HEK293T (cell line): ENCODE measurements at regions not wholly inside any gene's neighbourhood (a gene's known extent, or its start where the extent isn't known, plus 50 kb on each side); places are given as distances from the start of the nearest gene placed in this dataset.

Experiments
- CTCF ChIA-PET: fragments of 350-600 bp; formaldehyde crosslinking; extraction: SDS; loops from one replicate; lab custom pipeline; 2021; ENCODE audit warnings: antibody characterized with exemption, inconsistent platforms; lab: Yijun Ruan, JAX
- POLR2A ChIA-PET: fragments of 350-600 bp; formaldehyde crosslinking; extraction: SDS; loops from one replicate; lab custom pipeline; 2020; ENCODE audit warnings: antibody characterized with exemption, inconsistent platforms; lab: Yijun Ruan, JAX
- DNase-seq: peaks from one replicate; pipeline ENCODE4 v3.0.0; 2012; ENCODE audit warnings: mixed read lengths; ENCODE audit errors: extremely low spot score
- ARNT ChIP-seq: fragments of 450-650 bp; IDR thresholded peaks from 2 replicates; pipeline ENCODE4 v1.6.1; 2017; ENCODE audit warnings: mild to moderate bottlenecking
- BHLHE40 ChIP-seq: fragments of 450-650 bp; IDR thresholded peaks from 2 replicates; pipeline ENCODE4 v1.6.1; 2016; ENCODE audit warnings: mild to moderate bottlenecking, moderate library complexity, borderline replicate concordance
- CTBP1 ChIP-seq: fragments of 450-650 bp; IDR thresholded peaks from 2 replicates; pipeline ENCODE4 v1.6.1; 2016; ENCODE audit warnings: borderline replicate concordance
- ELF4 ChIP-seq: fragments of 450-650 bp; IDR thresholded peaks from 2 replicates; pipeline ENCODE4 v1.6.1; 2017; ENCODE audit warnings: antibody characterized with exemption
- FOXA1 ChIP-seq: fragments of 450-650 bp; IDR thresholded peaks from 2 replicates; pipeline ENCODE4 v1.6.1; 2016; ENCODE audit warnings: mild to moderate bottlenecking
- FOXK2 ChIP-seq: fragments of 450-650 bp; IDR thresholded peaks from 2 replicates; pipeline ENCODE4 v1.6.1; 2016; ENCODE audit warnings: mild to moderate bottlenecking
- FOXM1 ChIP-seq: fragments of 450-650 bp; IDR thresholded peaks from 2 replicates; pipeline ENCODE4 v1.6.1; 2017; ENCODE audit warnings: mild to moderate bottlenecking, borderline replicate concordance
- HDGF ChIP-seq: fragments of 450-650 bp; IDR thresholded peaks from 2 replicates; pipeline ENCODE4 v1.6.1; 2017; ENCODE audit warnings: antibody characterized with exemption, borderline replicate concordance
- L3MBTL2 ChIP-seq: fragments of 450-650 bp; conservative IDR thresholded peaks from 2 replicates; pipeline ENCODE4 v1.6.1; 2016; ENCODE audit warnings: mild to moderate bottlenecking
- LEF1 ChIP-seq: fragments of 450-650 bp; IDR thresholded peaks from 2 replicates; pipeline ENCODE4 v1.6.1; 2017; ENCODE audit warnings: mild to moderate bottlenecking, borderline replicate concordance
- NFRKB ChIP-seq: fragments of 450-650 bp; IDR thresholded peaks from 2 replicates; pipeline ENCODE4 v1.6.1; 2016; ENCODE audit warnings: mild to moderate bottlenecking, moderate library complexity
- SP1 ChIP-seq: fragments of 450-650 bp; IDR thresholded peaks from 2 replicates; pipeline ENCODE4 v1.6.1; 2017
- SUZ12 ChIP-seq: fragments of 450-650 bp; IDR thresholded peaks from 2 replicates; pipeline ENCODE4 v1.6.1; 2016; ENCODE audit warnings: mild to moderate bottlenecking
- TARDBP ChIP-seq: fragments of 450-650 bp; IDR thresholded peaks from 2 replicates; pipeline ENCODE4 v1.6.1; 2016
- ZNF384 ChIP-seq: fragments of 450-650 bp; IDR thresholded peaks from 2 replicates; pipeline ENCODE4 v1.6.1; 2016
- TF ChIP-seq, protein P1 (sequence below): fragments of 450-650 bp; IDR thresholded peaks from 2 replicates; pipeline ENCODE4 v1.6.1; 2016

DNA sequence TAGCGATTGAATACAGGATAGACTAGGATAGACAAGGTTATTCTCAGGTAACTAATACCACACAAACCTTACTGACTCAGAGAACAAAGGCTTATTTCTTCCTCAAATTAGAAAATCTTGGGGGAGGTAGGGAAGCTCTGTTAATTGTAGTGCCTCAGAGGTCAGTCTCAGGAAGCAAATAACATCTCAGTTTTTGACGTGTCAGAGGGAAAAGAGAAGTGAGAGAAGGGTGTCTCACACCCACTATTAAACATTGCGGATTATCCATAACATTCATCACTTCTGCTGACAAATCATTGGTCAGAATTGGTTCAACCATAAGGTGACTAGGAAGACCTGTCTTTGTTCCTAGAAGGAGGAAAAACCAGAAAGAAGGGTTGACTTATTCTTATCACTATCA, 579.4 kb upstream of the MIR17HG start:
- TF ChIP-seq L3MBTL2 (no peak), LEF1 (no peak), SUZ12 (no peak), HDGF (no peak), ARNT (no peak), ZNF384 (no peak), NFRKB (no peak), TARDBP (no peak), BHLHE40 (no peak), FOXK2 (no peak), SP1 (no peak), ELF4 (no peak), CTBP1 (no peak), FOXM1 (no peak), FOXA1 (no peak)
- TF ChIP-seq, protein P1, sequence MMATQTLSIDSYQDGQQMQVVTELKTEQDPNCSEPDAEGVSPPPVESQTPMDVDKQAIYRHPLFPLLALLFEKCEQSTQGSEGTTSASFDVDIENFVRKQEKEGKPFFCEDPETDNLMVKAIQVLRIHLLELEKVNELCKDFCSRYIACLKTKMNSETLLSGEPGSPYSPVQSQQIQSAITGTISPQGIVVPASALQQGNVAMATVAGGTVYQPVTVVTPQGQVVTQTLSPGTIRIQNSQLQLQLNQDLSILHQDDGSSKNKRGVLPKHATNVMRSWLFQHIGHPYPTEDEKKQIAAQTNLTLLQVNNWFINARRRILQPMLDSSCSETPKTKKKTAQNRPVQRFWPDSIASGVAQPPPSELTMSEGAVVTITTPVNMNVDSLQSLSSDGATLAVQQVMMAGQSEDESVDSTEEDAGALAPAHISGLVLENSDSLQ = no peak
- POLR2A ChIA-PET = no interaction called here
- CTCF ChIA-PET = no interaction called here
- no peak for DNase-seq

DNA sequence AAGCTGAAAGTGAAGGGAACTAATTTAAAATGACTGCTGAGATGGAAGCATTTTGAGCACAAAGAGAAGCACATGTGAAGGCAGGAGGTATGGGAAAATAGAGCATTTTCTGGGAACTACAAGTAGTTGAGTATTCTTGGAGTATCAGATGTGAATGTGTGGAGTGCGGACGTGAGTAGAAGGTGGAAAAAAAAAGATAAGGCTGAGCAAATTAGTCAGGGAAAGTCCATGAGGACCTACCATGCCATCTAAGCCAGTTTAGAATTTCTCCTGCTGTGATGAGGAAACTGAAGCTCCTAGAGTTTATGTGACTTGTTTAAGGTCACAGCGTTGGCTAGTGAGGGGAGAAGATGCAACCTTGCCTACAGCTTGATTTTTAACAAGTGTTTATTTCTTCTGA, 578.1 kb upstream of the MIR17HG start:
- DNase-seq = no peak
- ChIA-PET CTCF (interaction anchor here (0.6 kb wide), 1 partner anchor 46 kb away, joined by 3 read pairs; no protein-coding TSS in a partner anchor), POLR2A (no interaction called here)
- TF ChIP-seq ZNF384 (no peak), FOXM1 (no peak), ARNT (no peak), BHLHE40 (no peak), ELF4 (no peak), CTBP1 (no peak), SP1 (no peak), NFRKB (no peak), SUZ12 (no peak), FOXK2 (no peak), HDGF (no peak), L3MBTL2 (no peak), TARDBP (no peak)
- TF ChIP-seq, protein P1 = no peak

DNA sequence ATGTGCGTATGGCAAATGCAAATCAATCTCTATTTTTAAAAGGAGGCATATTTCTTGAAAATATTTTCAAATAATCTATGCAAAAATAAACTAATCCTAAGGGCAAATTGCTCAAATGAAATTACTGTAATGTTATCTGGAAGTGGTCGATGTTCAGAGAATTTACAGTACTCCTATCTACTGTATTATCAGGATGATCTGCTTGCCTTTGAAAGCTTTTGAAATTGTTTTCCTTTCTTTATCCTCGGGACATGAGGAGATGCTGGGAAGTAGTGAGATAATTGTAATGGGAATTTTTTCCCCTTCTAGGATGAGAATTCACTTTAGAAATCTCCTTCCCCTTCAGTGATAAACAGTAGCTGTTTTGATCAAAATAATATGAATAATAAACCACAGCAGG, 577.2 kb upstream of the MIR17HG start:
- CTCF ChIA-PET = no interaction called here
- DNase-seq = no peak
- no peak for TF ChIP-seq ELF4
- TF ChIP-seq CTBP1 = no peak
- no peak for TF ChIP-seq SUZ12
- no peak for TF ChIP-seq L3MBTL2
- TF ChIP-seq SP1 = no peak
- TF ChIP-seq ZNF384 = no peak
- no peak for TF ChIP-seq ARNT
- TF ChIP-seq BHLHE40 = no peak
- TF ChIP-seq NFRKB = no peak
- no peak for TF ChIP-seq TARDBP
- no peak for TF ChIP-seq HDGF
- TF ChIP-seq FOXM1 = no peak
- no peak for TF ChIP-seq FOXA1
- POLR2A ChIA-PET = no interaction called here

DNA sequence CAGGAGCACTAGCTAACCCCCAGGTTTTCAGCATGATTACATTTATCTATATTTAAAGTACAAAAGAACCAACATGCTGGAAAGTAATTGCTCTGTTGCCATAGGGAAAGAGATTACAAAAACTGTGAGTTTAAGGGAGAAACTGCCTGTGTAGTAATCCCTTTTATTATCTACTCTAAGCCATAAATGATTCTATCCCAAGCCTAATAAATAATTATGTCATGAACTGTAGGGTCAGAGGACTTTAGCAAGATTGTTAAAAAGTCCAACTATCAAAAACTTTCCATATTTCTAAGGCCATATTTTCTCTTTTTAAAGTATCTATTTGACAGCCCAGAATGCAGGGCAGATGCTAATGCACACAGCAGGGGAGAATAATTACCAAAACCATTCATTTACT, 573.8 kb upstream of the MIR17HG start:
- TF ChIP-seq LEF1 = no peak
- TF ChIP-seq, protein P1 = peak; percentile 59; the same call in 1 of the 2 replicates
- ChIA-PET POLR2A (no interaction called here), CTCF (no interaction called here)
- no peak for DNase-seq

DNA sequence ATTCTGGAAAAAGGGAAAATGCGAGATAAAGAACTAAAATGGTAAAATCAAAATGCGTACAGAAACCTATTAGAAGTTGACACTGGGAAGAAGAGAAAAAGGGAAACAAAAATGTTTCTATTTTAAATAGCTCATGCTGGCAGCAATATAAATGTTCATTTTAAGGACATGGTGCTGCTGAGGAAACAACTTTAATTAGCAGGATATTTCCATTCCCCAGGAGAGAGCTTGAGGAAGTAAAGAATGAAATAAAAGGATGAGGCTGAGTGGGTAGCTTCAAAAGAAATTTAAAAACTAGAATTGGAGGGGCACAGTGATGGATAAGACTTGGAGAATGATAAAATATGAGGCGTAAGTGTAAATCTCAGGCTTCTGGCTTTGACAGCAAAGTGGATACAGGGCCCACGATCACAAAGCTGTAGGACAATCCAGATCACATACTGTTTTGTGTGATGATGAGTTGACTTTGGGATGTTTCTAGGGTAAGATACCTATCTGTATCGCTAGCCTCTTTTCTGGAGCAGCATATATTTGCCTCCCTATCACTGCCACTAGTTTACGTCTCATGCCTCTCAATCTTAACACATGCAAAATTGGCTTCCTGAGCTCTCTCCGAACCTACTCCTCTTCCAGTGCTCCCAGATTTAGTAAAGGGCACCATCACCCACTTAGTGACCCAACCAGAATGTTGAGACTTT, 571.3 kb upstream of the MIR17HG start:
- DNase-seq = no peak
- CTCF ChIA-PET = interaction anchor here (0.5 kb wide), 1 partner anchor 10 kb away, joined by 5 read pairs; no protein-coding TSS in a partner anchor
- POLR2A ChIA-PET = no interaction called here
- TF ChIP-seq ZNF384 (no peak), FOXK2 (no peak), ELF4 (no peak), SUZ12 (no peak), NFRKB (no peak), ARNT (no peak), L3MBTL2 (no peak), BHLHE40 (no peak), HDGF (no peak), FOXM1 (no peak), LEF1 (no peak), TARDBP (no peak), SP1 (no peak), FOXA1 (no peak), CTBP1 (no peak)
- TF ChIP-seq, protein P1 = no peak
